ENCODE measurements at regions not wholly inside any gene's neighbourhood (a gene's known extent, or its start where the extent isn't known, plus 50 kb on each side); places are given as distances from the start of the nearest gene placed in this dataset.
A peak's percentile ranks its signal among the peaks of the same experiment; 100 is the strongest.

- no peak for DNase-seq (ENCODE audit: low read depth in 2 of 2)
- H3K4me3 ChIP-seq (replicated peaks in 1 of 2; ENCODE audit: low read depth in 2 of 2, low read length in 2 of 2), result no peak overlapping the region
- TF ChIP-seq CTCF (IDR thresholded peaks at IDR 0.05; ENCODE audit: low read depth, low read length), result no peak
Observed at GRCh38 chr3:124209426-124209825, 217.5 kb upstream of the ROPN1 start.

- no peak for TF ChIP-seq CTCF (IDR thresholded peaks at IDR 0.05; ENCODE audit: low read depth, low read length)
- no peak overlapping the region for H3K4me3 ChIP-seq (replicated peaks in 1 of 2; ENCODE audit: low read depth in 2 of 2, low read length in 2 of 2)
- no peak for DNase-seq (ENCODE audit: low read depth in 2 of 2)
Observed at GRCh38 chr3:124210899-124211298, 219.0 kb upstream of the ROPN1 start.

GRCh38 chr3:124213641-124214040, 221.7 kb upstream of the ROPN1 start:
- no peak for TF ChIP-seq CTCF (IDR thresholded peaks at IDR 0.05; ENCODE audit: low read depth, low read length)
- no peak overlapping the region for H3K4me3 ChIP-seq (replicated peaks in 1 of 2; ENCODE audit: low read depth in 2 of 2, low read length in 2 of 2)
- no peak for DNase-seq (ENCODE audit: low read depth in 2 of 2)

GRCh38 chr3:124217542-124217941, 225.6 kb upstream of the ROPN1 start:
- H3K4me3 ChIP-seq (replicated peaks in 1 of 2; ENCODE audit: low read depth in 2 of 2, low read length in 2 of 2), result no peak overlapping the region
- DNase-seq (ENCODE audit: low read depth in 2 of 2), result peak; percentile 76 to 81

GRCh38 chr3:124221422-124221821, 229.5 kb upstream of the ROPN1 start:
- H3K4me3 ChIP-seq (replicated peaks in 1 of 2; ENCODE audit: low read depth in 2 of 2, low read length in 2 of 2), result no peak overlapping the region
- peak in 1 of 2 donors; percentile 47 for DNase-seq (ENCODE audit: low read depth in 2 of 2)
- no peak for TF ChIP-seq CTCF (IDR thresholded peaks at IDR 0.05; ENCODE audit: low read depth, low read length)

More at GRCh38 chr3:124217542-124217941, 225.6 kb upstream of the ROPN1 start:
- TF ChIP-seq CTCF (IDR thresholded peaks at IDR 0.05; ENCODE audit: low read depth, low read length), result no peak

- no peak for TF ChIP-seq CTCF (IDR thresholded peaks at IDR 0.05; ENCODE audit: low read depth, low read length)
- no peak for DNase-seq (ENCODE audit: low read depth in 2 of 2)
- H3K4me3 ChIP-seq (replicated peaks in 1 of 2; ENCODE audit: low read depth in 2 of 2, low read length in 2 of 2), result no peak overlapping the region
Observed at GRCh38 chr3:124223853-124224252, 231.9 kb upstream of the ROPN1 start.

GRCh38 chr3:124227150-124227630, 235.3 kb upstream of the ROPN1 start:
- no peak overlapping the region for H3K4me3 ChIP-seq (replicated peaks in 1 of 2; ENCODE audit: low read depth in 2 of 2, low read length in 2 of 2)
- DNase-seq (ENCODE audit: low read depth in 2 of 2), result peak in 1 of 2 donors; percentile 67
- no peak for TF ChIP-seq CTCF (IDR thresholded peaks at IDR 0.05; ENCODE audit: low read depth, low read length)
